SK-N-DZ (cell line): ENCODE measurements at regions not wholly inside any gene's neighbourhood (a gene's known extent, or its start where the extent isn't known, plus 50 kb on each side); places are given as distances from the start of the nearest gene placed in this dataset.

Experiments used
- DNase-seq: peaks from one replicate; pipeline ENCODE4 v3.0.0-alpha.2; 2015; ENCODE audit warnings: low spot score

DNA sequence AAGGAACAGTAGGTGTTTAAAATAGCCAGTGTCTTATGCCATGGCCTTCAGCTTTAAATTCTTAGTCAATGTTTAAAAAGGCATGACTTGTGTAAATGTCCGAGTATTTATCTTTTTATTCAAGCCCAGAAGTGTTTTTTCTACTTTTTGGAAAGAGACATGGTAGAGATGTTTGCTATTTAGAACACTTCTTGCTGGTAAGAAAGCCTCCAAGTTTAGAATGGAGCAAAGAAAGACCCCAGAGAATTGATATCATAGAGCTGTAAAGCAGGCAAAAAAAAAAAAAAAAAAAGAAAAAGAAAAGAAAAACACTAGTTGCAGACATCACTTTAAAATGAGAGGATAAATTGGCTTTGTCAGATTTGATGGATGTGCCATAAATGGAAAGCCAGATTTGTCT is 375.1 kb downstream of the TMEM167A start:
- no peak for DNase-seq

DNA sequence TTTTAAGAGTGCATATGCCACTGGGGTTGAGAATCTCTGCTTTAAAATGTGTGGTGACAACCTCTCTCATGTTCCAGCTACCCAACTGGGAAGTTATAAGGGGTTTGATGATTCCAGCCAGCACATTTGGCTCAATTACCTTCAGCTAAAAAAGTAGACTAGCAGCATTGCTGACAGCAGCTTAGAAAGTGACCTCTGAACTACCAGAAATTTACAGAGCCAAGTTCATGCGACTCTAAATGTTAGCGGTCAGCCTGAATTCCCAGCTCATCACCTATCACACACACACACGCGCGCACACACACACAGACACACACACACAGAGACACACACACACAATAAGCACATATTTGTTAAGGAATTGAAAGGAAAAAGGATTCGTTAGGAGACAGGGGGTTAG is 377.5 kb downstream of the TMEM167A start:
- DNase-seq, result no peak

DNA sequence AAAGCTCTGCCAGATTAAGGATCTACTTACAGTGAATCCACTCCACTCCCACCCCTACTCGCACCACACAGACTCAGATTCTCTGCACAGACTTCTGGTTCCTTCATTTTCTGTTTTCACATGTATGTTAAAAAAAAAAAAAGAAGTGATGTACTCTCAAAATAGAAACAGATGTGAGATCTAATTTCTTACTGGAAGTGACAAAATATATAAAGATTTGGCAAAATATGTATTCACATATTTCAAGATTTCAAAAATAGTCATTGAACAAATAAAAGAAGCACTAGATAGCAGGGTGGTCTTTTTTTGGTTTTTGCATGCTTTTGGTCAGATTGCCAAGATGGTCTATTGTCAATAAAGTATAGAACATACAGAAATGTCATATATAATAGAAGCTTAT is 379.2 kb downstream of the TMEM167A start:
- no peak for DNase-seq

DNA sequence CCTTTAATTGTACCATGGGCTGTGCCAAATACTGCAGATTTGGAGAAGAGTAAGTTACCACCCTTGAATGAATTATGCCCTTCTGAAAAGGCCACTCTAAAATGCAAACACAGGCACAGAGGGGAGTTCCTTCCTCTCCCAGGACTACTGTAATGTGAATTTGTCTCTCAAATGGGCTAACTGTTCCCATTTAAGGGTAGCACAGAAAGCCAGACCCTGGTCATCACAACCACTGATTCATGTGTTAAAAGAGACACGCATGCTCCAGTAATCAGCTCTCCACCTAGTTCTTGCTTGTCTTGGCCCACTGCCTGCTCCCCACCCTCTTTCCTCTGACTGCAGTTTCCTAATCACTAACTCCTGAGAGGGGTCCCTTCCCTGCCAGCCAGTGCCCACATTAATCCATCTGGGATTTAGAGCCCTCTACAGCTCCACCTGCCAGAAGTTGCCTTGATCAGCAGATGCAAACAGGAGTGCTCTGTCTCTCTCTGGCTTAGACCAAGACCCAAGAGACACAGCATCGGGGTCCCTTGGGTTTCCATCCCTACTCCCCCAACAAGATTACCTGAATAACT is 382.4 kb downstream of the TMEM167A start:
- no peak for DNase-seq

DNA sequence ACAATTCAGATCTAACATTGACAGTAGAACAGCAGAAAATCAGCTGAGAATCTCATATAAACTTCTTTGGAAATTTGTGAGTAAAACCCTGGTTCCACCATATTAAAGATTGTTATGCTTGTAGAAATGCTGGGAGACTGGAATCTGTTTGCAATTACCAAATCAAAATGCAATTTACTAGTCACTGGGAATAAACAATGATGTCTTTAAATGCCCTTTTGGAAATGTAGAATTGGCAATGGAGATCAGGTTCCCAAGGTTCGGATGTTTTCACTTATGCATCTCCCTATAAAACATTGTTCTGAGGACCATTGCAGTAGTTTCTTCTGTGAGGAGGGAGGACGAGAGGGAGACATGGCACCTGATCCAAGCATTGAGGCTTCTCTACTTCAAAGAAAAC is 384.4 kb downstream of the TMEM167A start:
- DNase-seq, result no peak

DNA sequence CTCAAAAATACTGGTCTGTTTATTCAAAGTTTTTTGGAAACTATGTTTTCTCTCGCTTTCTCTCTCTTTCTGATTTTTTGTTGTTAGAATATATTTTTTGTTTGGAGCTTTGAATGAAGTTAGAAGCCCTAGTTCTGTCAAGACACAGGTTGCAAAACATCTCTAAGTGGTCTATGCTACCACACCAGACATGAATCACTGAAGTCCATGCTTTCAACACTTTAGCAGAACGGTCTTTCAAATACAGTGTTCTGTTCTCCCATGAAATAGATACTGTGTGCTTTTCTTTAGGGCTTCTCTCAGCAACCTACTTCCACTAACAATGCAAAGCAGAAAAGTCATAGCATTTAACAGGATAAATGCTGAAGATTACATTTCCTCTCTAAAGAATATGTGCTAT is 392.5 kb downstream of the TMEM167A start:
- no peak for DNase-seq

DNA sequence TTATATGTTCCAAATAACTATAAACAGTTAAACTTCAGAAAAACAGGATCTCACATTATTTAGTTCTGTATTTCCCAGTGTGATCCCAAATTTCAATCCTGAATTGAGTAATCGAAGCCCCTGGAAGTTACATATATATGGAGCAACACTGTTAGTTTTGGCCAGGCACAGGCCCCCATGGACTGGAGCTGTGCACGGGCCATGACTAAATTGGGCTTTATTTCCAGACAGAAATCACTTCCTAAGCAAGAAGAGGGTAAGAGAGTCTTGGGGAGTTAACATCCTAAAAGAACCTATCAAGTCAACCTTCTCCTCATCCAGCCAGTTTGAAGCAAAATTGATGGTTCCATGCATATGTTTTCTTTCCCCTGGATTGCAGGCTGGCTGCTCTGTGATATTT is 393.0 kb downstream of the TMEM167A start:
- no peak for DNase-seq

DNA sequence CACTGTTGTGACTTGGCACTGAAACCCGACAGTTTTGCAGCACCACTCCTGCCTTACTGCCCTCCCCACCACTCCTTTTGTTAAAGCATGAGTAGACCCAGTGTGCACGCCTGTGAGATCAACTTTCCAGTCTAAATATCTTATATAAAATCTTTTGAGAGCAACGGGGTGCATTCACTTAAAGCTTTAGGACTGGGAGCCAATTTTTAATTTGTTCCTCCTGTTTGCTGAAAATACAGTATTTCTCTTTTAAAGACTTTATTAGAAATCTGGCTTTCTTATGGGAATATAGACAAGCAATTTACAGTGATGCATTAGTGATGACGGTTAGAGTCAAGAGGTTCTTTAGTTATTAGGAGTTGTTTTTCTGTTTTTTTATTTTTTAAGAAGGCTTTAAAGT is 397.5 kb downstream of the TMEM167A start:
- no peak for DNase-seq

DNA sequence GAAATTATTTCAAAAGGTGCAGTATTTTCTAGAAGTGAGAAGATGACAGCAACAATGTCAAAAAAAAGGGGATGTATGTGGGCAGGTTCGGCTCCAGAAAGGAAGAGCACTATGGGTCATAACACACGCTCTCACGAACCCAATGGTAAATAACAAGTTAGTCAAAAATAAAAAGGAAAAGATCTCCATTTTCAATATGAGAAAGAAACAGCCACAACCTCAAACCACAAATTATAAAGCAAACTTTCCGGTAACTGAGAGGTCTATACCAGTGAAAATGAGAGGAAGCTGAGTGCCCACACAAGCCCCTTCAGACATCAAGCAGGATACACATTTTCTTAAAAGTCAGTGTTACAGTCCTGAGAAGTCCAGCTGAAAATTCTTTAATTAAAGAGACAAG is 398.5 kb upstream of the RPS23 start:
- DNase-seq, result no peak

DNA sequence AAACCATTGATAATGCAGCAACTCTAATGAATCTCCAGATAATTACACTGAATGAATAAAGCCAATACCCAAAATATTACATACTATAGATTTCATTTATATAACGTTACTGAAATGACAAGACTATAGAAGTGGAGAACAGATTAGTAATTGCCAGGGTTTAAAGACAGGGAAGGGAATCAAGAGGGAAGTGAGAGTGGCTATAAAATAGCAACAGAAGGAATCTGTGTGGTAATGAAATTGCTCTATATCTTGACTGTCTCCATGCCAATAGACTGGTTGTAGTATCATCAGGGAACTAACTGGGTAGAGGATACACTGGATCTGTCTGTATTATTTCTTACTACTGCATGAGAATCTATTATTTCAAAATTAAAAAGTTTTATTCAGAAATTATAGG is 396.5 kb upstream of the RPS23 start:
- DNase-seq, result no peak

DNA sequence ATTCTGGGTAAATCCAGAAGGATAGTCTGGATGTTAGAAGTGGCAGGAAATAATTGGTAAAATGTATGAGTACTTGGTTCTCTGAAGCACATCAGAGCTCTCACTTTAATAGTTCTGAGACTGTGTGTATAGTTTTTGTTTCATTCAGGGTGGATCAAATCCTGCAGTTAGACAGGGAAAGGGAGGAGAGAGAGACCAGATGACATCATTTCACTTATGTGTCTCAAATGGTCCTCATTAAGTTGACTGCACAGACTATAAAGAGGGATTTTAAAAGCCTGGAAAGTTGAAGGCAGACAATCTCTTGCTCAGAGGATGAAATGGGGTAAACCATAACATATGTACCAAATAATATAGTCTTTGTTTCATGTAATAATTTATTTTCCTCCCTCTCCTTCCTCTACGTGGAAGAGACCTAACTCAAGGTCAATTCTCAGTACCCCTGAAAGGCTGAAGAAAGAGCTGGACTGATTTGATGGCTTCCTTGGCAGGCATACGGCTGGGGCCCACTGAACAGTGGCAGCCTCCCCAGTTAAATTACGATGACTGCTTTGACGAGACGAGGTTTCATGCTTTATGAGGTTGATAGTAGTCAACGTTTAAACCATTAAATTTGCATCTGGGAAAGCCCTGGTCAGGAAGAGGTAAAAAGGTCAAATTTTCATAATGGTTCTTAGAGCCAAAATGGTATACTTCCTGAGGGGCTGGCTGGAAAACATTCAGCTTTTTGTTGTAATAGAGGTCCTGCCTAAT is 395.1 kb upstream of the RPS23 start:
- DNase-seq, result no peak

DNA sequence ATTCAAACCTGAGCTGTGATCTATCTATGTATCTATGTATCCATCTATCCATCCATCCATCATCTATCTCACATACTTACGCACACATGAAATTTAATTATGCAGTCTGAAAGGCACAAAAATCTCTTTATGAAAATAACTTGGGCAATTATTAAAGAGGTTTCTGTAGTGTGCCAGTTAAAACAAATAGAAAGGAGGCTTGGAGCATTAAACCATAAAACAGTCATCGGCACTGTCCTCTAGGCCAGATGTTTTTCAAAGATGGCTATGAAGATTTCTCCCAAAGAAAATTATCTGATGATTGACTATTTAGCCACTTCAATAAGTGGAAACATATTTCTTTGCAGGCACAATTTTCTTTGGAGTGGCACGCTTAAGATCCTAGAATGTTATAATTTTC is 392.5 kb upstream of the RPS23 start:
- DNase-seq, result no peak

DNA sequence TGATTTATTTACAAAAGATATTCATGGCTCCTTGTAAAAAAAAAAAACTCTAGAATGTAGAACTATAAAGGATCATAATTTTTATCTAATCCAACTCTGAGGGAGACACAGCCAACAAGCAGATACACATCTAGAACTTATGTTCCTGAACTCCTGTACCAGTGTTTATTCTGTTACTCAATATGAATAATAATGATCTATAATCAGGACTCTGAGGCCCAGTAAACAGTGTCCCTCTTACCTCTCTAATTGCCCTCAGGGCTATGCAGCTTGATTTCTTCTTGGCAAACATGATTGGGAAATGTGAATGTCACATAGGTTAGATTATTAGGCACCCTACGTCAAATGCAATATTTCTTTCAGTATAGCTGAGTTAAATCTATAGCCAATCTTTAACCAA is 391.6 kb upstream of the RPS23 start:
- no peak for DNase-seq

DNA sequence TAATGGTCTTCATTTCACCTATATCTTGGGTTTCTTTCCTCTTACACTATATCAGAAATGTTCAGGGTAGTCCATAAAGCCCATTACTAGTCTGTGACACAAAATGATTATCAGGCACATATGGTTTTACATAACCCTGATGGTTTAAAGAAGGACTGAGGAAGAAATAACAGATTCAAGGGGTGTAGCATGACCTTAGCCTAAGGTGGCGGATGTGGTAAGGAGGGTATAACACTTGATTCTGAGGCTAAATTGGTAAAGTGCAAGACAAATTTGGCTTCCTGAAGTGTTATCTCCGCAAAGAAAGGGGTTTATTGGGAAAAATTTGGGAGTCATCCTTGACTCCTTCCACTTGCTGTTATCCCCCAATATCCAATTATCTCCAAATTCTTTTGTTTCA is 388.2 kb upstream of the RPS23 start:
- DNase-seq, result no peak

DNA sequence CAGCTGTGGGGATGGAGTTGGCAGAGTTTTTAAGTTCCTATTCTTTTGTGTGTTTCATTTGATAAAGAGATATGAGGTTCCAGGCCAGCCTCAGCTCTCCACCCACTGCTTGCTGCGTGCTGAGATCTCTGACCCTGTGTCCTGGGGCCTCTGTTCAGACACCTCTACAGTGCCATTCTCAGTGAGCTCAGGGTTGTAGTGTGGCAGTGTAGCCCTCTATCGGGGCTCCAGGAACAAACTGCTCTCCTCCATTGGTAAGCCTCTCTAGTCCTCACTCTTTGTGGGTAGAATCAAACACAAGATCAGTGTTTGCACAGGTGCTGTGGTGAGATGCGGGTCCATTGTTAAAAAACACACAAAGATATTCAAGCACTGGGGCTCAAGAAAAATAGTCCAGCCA is 386.6 kb upstream of the RPS23 start:
- DNase-seq, result no peak

DNA sequence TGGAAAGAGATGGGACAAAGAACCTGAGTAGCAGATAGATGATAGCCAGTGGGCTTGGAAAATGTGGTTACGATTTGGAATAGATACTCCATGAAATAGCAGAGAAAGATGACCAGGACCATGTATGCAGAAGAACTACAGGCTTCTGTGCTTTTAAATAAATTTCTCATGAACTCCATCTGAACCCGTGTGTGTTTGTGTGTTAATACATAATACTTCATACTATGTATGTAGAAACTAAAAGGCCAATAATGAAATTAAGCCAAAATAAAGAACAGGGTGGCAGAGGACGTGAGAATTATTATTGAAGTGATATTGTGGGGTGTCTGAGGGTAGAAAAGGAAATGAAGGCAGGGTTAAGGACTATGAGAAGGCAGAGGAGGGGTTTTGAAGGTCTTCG is 385.1 kb upstream of the RPS23 start:
- no peak for DNase-seq

DNA sequence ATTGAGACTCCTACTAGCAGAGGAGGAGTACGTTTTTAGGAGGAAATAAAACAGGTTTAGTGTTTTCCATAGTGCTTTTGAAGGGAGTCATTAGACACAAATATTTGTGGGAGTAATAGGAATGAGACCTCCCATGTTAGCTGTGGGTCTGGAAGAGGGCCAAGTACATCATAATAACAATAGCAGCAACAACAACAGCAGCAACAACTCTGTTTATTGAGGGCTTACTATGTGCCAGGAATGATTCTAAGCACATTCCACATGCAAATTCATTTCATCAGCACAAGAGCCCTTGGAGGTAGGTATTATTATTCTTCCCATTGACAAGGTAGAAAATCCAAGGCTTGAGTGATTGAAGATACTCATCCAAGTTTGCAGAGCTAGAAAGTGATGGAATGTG is 384.2 kb upstream of the RPS23 start:
- no peak for DNase-seq

DNA sequence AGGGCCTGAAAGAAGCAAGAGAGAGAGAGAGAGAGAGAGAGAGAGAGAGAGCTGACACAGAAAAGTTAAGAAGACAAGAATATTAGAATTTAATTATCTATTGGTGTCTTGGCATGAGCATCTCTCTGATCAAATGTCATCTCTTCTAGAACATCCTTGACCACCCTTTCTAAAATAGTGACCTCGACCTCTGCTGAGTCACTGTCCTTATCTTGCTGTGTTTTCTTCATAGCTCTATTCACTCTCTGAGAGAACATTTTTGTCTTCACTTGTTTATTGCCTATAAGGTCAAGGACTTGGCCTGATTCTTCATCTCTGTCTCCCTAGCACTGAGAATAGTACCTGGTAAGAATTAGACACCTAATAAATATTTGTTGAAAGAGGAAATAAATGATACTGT is 383.8 kb upstream of the RPS23 start:
- DNase-seq, result no peak

DNA sequence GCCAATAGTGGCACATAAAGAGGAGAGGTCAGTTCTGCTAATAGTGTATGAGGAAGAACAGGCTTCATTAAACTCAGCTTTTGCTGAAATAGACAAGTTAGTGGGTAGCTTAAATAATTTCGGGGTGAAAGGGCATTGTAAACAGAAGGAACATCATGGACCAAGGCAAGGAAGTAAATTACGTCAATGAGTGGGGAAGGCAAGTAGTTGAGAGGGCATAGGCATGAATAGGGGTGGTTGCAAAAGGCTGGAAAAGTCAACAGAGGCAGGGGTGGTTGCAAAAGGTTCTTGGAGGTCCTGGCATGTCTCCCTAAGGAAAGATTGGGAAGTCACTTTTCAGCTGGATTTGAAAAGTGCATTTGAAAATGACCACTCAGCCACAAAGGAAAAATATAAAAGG is 383.3 kb upstream of the RPS23 start:
- DNase-seq, result no peak

DNA sequence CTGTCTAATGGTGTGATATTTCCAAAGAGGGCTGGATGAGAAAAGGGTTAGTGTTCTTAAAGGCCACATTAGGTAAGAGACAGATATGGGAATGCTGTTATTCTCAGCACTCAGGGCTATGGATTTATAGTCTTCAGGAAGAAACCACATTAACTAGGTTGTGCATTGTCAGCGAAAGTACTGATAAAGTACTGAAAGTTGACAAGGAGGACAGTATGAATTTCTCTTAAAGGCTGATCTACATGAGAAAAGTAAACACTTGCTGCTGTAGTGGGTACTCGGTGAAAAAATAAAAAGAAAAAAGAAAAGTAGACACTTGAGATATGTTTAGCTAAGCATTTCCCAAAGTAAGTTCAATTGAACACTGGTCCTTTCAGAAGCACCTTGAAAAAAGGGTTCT is 381.0 kb upstream of the RPS23 start:
- DNase-seq, result no peak

DNA sequence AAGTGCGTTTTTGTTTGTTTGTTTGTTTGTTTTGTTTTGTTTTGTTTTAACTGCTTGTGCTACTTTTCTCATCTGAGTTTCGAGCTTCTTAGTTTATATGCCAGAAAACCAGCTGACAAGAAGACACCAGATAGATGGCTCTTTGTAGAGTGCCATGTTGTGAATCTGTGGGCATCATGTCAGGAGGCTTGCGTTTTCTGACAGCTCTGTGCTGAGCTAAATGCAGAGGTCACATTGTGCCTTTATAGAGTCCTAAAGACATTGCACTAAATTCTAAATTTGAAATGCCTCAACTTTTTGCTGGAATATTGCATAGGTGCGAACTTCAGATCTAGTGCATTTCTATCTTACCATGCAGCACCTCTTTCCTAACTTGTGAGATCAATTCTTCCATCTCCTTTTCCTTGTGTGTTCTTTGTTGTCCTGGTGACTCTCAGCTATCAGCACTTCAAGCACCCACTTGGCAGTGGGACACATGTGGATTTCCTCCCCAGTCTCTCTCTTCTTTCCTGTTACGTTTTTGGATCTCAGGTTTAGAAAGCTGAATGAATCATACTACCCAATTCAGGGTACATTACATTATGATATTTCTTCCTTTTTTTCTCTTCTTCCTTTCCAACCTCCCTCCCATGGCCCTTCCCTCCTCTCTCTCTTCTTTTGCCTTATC is 379.0 kb upstream of the RPS23 start:
- no peak for DNase-seq

DNA sequence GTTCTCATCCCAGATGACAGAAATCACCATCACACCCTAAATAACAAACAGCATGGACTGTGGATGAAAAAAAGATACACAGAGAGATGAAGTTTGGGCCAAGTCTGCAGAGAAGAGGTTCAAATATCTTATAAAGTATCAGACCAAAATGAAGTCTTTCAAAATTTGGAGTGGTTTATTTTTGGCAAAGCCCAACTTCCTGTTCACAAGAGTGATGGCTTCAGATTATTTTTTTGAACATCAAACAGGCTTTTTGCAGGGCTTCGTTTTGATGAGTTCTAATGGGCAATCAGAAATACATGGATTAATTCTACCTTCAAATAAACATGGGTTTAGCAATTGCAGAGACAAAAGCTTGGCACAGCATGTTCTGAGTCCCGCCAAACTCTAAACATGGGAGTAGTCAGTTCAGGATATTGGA is 378.2 kb upstream of the RPS23 start:
- DNase-seq, result no peak

DNA sequence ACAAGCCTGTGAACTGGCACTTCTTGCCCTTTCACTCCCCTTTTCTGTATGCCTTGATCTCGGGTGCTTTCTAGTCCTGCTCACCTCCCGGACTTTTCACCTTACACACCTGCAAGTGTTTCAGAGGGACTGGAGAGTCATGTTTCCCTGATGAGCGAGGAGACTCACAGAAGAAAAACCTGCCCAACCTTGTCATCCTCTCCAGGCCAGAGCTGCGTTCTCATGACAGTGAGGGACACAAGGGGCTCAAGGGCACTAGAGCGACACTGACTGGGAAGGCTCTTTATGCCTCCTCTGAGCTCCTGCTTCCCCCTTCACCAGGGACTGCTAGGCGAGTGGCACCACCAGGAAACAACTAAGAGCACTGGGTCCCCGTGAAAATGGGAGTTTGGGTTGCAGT is 376.9 kb upstream of the RPS23 start:
- DNase-seq, result no peak
